ENCODE measurements at regions not wholly inside any gene's neighbourhood (a gene's known extent, or its start where the extent isn't known, plus 50 kb on each side); places are given as distances from the start of the nearest gene placed in this dataset.
A peak's percentile ranks its signal among the peaks of the same experiment; 100 is the strongest.

GRCh38 chr15:94001255-94001801 lies 230.0 kb upstream of the MCTP2 start:
- DNase-seq, result no peak

- DNase-seq, result no peak
Observed at GRCh38 chr15:94000606-94001005, 230.8 kb upstream of the MCTP2 start.

- DNase-seq, result no peak
Observed at GRCh38 chr15:93997071-93997658, 234.2 kb upstream of the MCTP2 start.

GRCh38 chr15:93989440-93989998 lies 241.8 kb upstream of the MCTP2 start:
- DNase-seq, result no peak

DNA sequence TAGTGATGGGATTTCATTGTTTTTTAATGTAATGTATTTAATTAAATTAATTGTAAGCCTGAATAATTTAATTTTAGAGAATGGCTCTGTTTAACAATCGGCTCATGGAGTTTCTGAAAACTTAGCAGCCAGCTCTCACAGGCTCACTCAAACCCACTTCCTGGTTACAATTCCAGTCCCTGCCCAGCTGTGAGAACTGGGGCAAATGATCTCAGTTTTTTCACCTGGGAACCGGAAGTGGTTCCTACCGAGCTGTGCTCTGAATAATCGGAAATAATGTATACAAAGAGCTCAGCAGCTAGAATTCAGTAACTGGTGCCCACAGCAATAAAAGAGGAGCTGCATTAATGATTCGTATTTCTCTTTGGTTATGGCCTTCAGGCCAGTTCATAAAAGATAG lies 244.3 kb upstream of the MCTP2 start:
- peak; percentile 50 for DNase-seq

- DNase-seq, result no peak
Observed at GRCh38 chr15:93986400-93986984, 244.9 kb upstream of the MCTP2 start.

- DNase-seq, result no peak
Observed at GRCh38 chr15:93985925-93986324, 245.4 kb upstream of the MCTP2 start.

GRCh38 chr15:93985176-93985575 lies 246.2 kb upstream of the MCTP2 start:
- DNase-seq, result no peak

DNA sequence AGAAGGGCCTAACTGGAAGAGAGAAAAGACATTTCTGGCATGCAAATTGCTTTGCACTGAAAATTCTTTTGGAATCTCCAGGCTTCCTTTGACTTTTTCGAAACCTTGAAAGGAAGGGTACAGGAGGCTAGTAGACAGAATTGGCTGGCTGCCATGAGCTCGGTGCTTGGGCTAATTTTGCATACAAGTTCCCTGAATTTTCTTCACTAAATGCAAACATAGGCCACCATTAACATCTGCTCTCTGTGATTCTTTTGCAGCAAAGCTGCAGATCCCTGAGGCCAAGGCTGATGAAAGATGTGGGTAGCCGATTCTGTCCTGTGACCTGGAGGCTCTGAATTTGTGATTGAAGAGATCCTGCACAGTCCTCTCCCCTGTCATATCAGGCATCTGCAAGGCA lies 247.8 kb upstream of the MCTP2 start:
- DNase-seq, result no peak

- no peak for DNase-seq
Observed at GRCh38 chr15:93982226-93982727, 249.1 kb upstream of the MCTP2 start.

GRCh38 chr15:93981706-93982105 lies 249.7 kb upstream of the MCTP2 start:
- no peak for DNase-seq

- DNase-seq, result no peak
Observed at GRCh38 chr15:93980261-93980911, 251.0 kb upstream of the MCTP2 start.

DNA sequence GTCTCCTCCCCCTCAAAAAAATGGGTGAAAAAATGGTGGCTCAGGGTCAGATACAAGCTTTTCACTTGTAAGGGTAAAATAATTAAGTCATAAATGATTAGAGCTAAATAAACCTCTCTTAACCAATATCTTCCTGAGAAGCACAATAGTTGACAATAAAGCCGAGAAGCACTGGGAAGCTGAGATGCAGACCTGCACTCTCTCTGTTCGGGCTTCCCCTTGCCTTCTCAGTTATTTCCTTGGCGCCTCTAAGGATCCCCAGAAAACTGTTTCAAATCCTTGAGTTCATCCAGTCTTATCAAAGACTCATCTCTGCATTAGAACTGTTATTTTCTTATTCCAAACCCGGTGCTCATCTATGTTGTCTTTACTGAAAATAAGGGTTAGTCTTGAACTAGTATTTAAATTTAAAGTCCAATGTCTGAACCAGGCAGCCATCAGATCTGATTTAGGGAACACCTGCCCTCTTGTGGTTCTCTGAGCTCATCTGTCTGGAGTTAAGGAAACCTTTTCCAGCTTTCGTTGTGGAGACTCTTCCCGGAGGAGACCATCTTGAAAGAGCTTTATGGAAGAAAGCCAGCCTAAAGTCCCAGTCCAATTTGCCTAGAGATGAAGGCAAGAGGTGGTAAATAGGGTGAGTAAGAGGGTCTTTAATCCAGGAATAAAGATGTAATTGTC lies 256.4 kb upstream of the MCTP2 start:
- DNase-seq, result no peak

GRCh38 chr15:93973287-93973686 lies 258.1 kb upstream of the MCTP2 start:
- no peak for DNase-seq

DNA sequence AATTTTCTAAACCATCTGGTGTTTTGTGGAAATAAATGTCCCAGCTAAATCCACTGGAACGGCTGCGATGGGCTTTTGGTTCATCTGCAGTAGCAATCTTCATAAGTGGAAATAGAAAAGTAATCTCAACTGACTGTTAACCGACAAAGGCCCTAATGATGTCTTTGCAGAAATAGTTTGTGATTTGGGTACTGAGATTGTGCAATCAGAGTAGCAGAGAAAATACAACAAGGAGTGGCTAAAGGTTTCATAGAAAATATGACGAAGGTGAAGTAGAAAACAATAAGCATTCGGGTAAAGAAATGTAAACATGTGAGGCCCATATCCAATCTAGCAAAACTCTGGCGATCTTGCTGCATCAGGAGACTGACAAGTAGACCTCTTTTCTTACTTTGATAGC lies 262.6 kb upstream of the MCTP2 start:
- DNase-seq, result no peak

- no peak for DNase-seq
Observed at GRCh38 chr15:93965304-93965908, 266.0 kb upstream of the MCTP2 start.

GRCh38 chr15:93954985-93955571 lies 276.3 kb upstream of the MCTP2 start:
- DNase-seq, result no peak

DNA sequence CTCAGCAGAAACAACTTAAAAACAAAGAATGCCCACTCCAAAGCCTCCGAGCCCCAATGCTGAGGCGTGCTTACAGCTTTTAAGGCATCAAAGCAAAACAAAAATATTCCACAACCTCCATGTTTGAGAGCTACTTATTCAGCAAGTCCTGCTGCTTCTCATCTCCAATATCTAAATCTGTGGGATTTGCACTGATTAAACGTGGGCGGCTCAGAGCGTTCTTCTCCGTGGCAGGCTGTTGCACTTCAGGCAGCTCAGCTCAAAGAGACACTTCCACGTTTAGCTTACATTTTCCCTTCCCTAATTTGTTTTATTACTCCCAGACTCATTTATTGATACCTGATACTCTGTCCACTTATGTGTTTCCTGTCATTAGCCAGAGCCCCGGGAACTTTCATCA lies 282.6 kb upstream of the MCTP2 start:
- no peak for DNase-seq

DNA sequence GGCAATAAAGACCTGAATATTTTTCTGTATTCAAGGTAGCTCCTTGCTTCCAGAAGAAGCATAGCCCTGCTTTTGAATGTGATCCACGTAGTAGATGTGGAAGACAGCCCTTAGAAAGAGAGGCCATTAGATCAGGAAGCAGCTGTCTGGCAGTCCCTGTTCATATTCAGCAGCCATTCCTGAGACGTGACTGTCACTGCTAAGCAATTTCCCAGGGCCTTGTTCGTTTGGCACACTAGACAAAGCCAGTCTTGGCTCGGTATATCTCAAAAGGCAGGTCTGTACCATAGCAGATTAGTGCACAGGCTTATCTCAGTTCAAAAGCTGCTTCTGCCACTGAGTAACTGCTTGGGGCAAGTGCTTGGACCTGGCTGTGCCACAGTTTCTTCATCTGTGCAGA lies 287.8 kb upstream of the MCTP2 start:
- no peak for DNase-seq

DNA sequence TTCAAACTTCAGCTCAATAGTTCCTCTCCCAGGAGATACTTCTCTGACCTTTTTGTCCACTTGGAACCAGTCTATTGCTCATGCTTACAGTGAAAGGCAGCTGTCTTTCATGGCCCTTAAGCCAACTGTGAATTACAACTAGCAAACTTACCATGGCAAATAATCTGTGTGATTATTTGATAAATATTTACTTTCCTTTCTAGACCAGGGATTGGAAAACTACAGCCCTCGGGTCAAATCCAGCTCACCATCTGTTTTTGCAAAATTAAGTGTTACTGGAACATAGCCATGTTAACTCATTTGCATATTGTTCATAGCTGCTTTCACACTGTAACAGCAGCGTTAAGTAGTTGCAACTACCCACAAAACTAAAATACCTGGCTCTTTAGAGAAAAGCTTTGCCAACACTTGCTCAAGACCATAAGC lies 289.1 kb upstream of the MCTP2 start:
- no peak for DNase-seq

DNA sequence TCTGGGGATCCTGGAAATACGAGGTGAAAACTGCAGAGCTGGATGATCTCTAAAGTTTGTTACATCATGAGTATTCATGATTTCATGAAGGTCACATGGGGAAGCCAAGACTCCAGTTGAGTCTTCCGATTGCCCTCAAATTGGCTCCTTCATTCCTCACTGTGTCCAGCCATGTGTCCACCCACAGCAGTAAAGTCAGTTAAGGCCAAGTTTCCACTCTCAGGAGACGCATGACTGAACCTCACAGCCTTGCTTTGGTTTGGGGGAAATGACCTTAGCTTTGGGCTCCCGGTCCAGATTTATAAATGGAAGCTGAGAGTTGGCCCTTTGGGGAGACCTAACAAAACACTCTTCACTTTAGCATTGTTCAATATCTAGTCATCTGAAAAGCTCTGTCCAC lies 289.7 kb upstream of the MCTP2 start:
- no peak for DNase-seq

GRCh38 chr15:93940226-93940625 lies 291.1 kb upstream of the MCTP2 start:
- no peak for DNase-seq

Measured in stimulated activated CD4-positive, alpha-beta T cell treated with anti-CD3 and anti-CD28 coated beads, Interleukin-15, amount 100 ng/mL, for 24 hours (primary cell).